IPS-15b (cell line): ENCODE measurements at regions not wholly inside any gene's neighbourhood (a gene's known extent, or its start where the extent isn't known, plus 50 kb on each side); places are given as distances from the start of the nearest gene placed in this dataset.
"Not testable (repeated sequence)": the region's sequence is repeated elsewhere in the genome, so short reads cannot be mapped to it uniquely, and the experiment has no call there.

Experiments used
- H3K27me3 ChIP-seq: one replicate; pipeline ENCODE4 v1.6.1; 2013; ENCODE audit warnings: low read length; ENCODE audit not compliant: control insufficient read depth, insufficient read depth
- H3K36me3 ChIP-seq: one replicate; pipeline ENCODE4 v1.6.1; 2013; ENCODE audit warnings: low read length; ENCODE audit not compliant: control insufficient read depth, insufficient read depth
- H3K4me1 ChIP-seq: one replicate; pipeline ENCODE4 v1.6.1; 2013; ENCODE audit warnings: mild to moderate bottlenecking, low read length; ENCODE audit not compliant: control insufficient read depth, insufficient read depth
- H3K4me3 ChIP-seq: one replicate; pipeline ENCODE4 v1.5.1; 2013; ENCODE audit warnings: low read depth, low read length
- H3K9ac ChIP-seq: one replicate; pipeline ENCODE4 v1.6.1; 2013; ENCODE audit warnings: low read depth, mild to moderate bottlenecking, low read length
- H3K9me3 ChIP-seq: one replicate; pipeline ENCODE4 v1.6.1; 2013; ENCODE audit warnings: mild to moderate bottlenecking, low read length; ENCODE audit not compliant: control insufficient read depth, insufficient read depth

DNA sequence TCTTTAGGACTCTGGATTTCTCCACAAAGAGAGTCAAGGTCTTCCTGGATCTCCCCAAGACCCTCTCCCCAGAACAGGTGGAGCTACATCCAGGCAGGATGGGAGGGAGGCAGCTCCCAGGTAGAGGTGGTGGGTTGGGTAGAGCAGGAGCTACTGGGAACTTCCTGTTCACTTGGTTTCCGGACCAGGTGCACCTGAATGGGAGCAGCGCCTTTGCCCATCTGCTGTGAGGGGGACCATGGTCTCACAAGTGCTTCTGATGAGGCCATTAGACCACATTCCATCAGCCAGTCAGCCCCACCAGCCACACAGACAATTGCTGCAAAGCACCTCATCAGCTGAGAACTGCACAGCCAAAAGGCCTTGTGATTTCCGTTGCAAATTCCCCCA is 188.8 kb downstream of the MATN1 start:
- no peak overlapping the region for H3K4me3 ChIP-seq
- no peaks in the 10 kb centered on the region for H3K36me3 ChIP-seq
- no peak overlapping the region for H3K9ac ChIP-seq
- H3K9me3 ChIP-seq, result no peaks in the 10 kb centered on the region
- H3K4me1 ChIP-seq, result no peaks in the 10 kb centered on the region
- no peaks in the 10 kb centered on the region for H3K27me3 ChIP-seq

DNA sequence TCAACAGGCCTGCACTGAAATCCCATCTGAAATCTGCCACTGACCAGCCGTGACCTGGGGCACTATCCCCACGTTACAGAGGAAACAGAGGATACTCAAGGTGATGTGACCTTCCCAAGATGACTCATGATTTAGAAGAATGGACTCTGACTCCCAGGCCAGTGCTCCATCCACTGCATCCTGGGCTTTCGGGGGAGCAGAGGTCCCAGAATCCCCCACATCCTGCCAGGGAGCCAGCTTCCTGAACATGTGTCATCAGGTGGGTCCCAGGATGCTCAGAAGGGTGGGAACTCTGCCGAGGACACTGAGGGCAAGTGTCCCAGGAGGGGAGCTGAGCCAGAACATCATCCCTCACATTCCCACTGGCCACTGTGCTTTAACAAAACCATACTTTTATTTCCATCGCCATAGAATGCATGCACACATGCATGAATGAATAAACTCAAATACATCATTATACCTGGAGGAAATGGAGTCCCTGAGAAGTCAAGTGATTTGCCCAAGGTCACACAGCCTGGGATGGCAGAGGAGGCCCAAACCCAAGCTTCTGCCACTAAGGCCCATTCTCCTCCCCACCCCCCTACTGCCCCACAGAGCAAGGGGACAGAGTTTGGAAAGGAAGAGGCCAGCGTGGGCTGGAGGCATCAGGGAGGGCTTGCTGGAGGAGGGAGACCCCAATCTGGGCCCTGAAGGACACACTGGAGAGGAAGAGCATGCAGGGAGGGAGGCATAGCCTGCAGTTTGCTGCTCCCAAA is 189.4 kb downstream of the MATN1 start:
- Histone ChIP-seq H3K9ac (no peak overlapping the region), H3K36me3 (no peaks in the 10 kb centered on the region), H3K9me3 (no peaks in the 10 kb centered on the region), H3K4me3 (no peak overlapping the region), H3K27me3 (no peaks in the 10 kb centered on the region), H3K4me1 (no peaks in the 10 kb centered on the region)

DNA sequence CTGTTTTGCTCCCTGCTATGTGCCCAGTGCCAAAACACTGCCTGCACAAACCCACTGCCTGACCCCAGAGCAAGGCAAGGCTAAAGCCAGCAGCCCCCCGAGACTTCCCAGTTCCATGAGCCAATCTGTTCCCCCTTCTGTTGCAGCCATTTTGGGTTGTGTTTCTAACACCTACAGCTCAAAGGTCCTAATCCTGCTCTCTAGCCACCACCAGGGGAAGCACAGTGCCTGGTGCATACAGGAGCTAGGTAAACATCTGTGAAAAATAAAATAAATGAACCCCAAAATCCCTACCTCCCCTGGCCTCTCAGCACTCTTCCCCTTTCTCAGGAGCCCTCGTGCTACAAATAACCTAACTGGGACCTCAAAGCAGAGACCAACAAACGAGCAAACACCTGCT is 190.2 kb downstream of the MATN1 start:
- Histone ChIP-seq H3K27me3 (no peaks in the 10 kb centered on the region), H3K36me3 (no peaks in the 10 kb centered on the region), H3K9me3 (no peaks in the 10 kb centered on the region), H3K4me3 (no peak overlapping the region), H3K4me1 (no peaks in the 10 kb centered on the region), H3K9ac (no peak overlapping the region)

DNA sequence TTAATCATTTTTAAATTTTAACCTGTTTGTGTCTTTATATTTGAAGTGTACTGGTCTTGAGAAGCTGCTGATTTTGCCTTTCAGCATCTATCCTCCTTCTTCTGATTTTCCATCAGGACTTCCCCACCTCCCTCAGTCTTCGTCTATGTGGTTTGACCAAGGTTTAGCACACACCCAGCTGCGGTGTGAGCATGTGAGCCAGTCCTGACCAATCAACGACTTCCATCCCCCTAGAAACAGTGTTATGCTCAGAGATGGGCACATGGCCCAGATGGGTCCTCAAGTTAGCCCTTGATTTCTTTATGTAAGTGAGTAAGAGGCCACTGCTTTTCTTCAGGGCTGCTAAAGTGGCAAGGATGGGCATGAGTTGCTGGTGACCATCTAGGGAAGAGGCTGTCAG is 190.8 kb downstream of the MATN1 start:
- H3K9me3 ChIP-seq, result no peaks in the 10 kb centered on the region
- H3K9ac ChIP-seq, result no peak overlapping the region
- H3K27me3 ChIP-seq, result no peaks in the 10 kb centered on the region
- peaks cover 3% of the 10 kb centered on the region for H3K4me1 ChIP-seq
- no peak overlapping the region for H3K4me3 ChIP-seq
- H3K36me3 ChIP-seq, result no peaks in the 10 kb centered on the region

DNA sequence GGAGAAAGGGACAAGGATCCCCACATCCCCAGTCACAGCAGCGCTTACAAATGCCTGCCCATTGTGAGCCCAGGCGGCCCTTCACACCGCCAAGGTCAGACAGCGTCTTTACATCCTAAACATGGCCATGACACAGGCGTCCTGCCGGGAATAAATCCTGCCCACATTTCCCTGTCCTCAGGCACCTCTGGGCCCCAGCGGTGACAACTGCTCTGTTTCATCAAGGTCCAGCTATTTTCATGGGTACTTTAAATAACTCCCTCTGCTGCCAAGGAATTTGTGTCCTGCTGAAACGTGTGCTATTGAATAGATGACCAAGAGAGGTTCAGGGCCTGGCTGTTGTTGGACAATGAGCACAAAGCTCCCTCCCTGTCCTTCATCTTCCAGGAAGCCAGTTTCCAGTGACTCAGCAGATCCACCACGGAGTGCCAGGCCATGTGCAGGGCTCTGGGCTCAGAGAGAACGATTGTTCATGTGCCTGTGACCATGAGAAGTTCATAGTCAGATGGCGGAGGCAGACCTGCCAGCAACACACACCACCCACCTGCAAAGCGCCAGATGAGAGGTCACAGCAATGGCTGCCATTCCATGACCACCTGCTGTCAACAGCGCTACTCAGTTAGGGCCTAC is 195.8 kb downstream of the MATN1 start:
- no peaks in the 10 kb centered on the region for H3K36me3 ChIP-seq
- H3K9ac ChIP-seq, result no peak overlapping the region
- no peak overlapping the region for H3K4me3 ChIP-seq
- no peaks in the 10 kb centered on the region for H3K27me3 ChIP-seq
- H3K4me1 ChIP-seq, result peaks cover 3% of the 10 kb centered on the region
- no peaks in the 10 kb centered on the region for H3K9me3 ChIP-seq

DNA sequence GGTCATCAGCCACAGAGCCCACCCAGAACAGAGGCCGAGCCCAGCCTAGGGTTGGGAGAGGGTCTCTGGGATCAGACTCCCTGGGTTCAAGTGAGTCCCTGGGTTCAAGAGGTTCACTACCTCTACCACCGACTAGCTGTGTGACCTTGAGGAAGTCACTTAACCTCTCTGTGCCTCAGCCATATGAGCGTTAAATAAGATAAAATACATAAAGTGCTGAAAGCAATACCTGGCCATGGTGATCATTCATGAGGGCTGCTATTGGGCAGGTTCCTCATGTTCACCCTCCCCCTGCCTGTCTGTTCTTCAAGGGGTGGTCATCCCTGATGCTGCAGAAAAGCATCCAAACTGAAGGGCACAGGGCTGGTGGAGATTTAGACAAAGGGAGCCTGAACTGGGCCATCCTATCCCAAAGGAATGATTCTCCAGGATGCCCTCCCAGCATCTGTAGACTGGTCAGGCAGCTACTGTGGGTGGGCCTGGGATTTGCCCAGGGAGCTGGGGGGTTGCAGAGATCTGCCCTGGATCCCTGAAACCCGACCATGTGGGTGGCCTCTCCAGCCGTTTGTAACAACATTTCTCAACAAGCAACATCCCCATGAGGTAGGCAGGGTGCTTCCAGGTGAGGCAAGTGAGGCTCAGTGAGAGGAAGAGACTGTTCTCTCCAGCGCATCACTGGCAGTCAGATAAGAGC is 196.6 kb downstream of the MATN1 start:
- H3K4me1 ChIP-seq, result peaks cover 3% of the 10 kb centered on the region
- no peaks in the 10 kb centered on the region for H3K9me3 ChIP-seq
- H3K9ac ChIP-seq, result no peak overlapping the region
- no peak overlapping the region for H3K4me3 ChIP-seq
- H3K27me3 ChIP-seq, result no peaks in the 10 kb centered on the region
- H3K36me3 ChIP-seq, result no peaks in the 10 kb centered on the region

DNA sequence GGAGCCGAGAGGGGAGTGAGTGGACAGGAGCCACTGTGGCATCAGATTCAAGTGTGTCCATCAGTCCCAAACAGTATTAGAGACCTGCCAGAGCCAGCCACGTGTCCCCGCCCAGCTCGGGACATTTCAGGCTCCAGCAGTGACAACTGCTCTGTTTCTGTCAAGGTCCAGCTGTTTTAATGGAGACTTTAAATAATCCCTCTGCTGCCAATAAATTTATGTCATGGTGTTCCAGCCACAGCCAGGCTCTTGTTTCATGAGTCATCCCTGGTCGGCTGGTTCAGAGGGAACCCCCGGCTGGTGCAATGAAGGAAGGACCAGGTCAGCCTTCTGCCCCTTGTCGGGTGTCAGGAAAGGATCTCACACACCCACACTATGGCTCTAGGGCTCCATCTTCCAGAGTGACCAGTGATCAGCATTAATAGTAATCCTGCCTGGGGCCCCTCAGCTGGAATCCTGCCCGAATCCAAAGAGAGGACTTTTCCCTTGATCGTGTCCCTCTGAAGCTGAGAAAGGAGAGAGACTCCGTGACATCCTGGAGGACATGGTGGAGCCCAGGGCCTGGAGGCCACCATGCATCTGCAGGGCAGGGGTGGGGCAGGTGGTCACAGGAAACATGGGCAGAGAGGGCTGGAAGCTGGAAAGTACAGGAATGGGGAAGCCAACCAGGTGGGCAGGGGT is 197.3 kb downstream of the MATN1 start:
- Histone ChIP-seq H3K4me1 (peaks cover 3% of the 10 kb centered on the region), H3K36me3 (no peaks in the 10 kb centered on the region), H3K9ac (no peak overlapping the region), H3K4me3 (no peak overlapping the region), H3K27me3 (no peaks in the 10 kb centered on the region), H3K9me3 (no peaks in the 10 kb centered on the region)

DNA sequence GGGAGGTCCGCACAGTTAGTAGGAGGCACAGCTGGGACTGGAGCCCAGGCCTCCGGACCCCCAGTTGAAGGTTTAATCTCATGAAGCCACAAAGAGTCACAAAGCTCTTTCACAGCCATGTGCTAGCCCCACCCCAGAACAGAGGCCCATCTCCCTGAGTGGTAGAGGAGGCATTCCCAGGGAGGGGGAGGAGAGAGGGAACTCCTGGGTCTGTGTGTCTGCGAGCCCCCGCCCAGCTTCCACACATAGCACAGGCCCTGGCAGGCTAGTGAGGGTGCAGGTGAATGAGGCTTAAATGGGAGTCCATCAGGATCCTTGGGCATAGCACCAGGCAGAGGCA is 197.8 kb downstream of the MATN1 start:
- H3K27me3 ChIP-seq, result no peaks in the 10 kb centered on the region
- no peaks in the 10 kb centered on the region for H3K9me3 ChIP-seq
- H3K4me3 ChIP-seq, result no peak overlapping the region
- peaks cover 3% of the 10 kb centered on the region for H3K4me1 ChIP-seq
- no peak overlapping the region for H3K9ac ChIP-seq
- no peaks in the 10 kb centered on the region for H3K36me3 ChIP-seq

DNA sequence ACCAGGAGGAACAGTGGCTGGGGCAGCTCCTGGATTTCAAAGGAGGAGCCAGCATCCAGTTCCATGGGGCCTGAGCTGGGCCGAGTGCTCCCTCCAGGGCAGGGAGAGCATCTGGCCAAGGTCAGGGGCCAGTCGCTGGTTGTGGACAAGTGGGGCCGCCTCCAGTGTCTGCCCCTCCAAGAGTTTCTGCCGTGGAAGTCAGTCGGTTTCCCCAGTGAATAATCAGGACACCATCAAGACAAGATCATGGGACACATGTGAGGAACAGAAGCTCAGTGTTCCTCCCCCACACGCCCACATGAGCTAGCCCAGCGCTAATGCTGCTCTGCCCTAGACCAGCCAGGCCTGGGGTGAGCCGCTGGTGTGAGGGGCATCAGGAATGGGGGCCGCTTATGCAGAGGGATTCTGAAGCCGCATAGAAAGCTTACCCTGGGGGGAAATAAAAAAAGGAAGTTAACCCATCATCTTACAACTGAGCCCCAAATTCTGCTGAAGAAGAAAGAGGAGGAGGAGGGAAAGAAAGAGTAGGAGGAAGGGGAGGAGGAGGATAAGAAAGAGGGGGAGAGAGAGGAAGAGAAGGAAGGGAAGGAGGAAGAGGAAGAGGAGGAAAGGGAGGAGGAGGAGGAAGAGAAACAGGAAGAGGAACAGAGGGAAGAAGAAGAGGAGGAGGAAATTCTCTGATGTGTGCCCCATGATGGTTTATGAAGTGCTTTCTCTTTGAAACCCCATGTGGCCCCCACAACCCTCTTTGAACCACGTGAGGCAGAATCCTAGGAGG is 198.4 kb downstream of the MATN1 start:
- Histone ChIP-seq H3K9me3 (no peaks in the 10 kb centered on the region), H3K27me3 (no peaks in the 10 kb centered on the region), H3K9ac (no peak overlapping the region), H3K4me3 (no peak overlapping the region), H3K36me3 (no peaks in the 10 kb centered on the region), H3K4me1 (peaks cover 3% of the 10 kb centered on the region)

DNA sequence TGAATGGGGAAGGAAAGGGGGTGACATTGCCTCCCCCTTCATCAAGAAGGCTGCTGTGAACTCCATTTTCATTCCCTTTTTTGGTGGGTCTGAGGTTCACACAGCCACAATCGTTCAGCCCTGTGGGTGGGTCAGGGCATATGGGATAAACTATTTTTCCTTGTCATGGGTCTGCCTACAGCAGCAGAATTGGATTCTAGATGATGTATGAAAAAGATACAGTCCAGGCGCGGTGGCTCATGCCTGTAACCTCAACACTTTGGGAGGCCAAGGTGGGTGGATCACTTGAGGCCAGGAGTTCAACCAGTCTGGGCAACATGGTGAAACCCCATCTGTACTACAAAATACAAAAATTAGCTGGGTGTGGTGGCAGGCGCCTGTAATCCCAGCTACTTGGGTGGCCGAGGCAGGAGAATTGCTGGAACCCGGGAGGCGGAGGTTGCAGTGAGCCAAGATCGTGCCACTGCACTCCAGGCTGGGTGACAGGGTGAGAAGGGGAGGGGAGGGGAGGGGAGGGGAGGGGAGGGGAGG is 199.3 kb downstream of the MATN1 start:
- not testable (repeated sequence) for H3K4me3 ChIP-seq, H3K27me3 ChIP-seq, H3K9ac ChIP-seq, H3K4me1 ChIP-seq, H3K36me3 ChIP-seq, H3K9me3 ChIP-seq
